ENCODE measurements at regions not wholly inside any gene's neighbourhood (a gene's known extent, or its start where the extent isn't known, plus 50 kb on each side); places are given as distances from the start of the nearest gene placed in this dataset.
A peak's percentile ranks its signal among the peaks of the same experiment; 100 is the strongest.
"Not testable (repeated sequence)": the region's sequence is repeated elsewhere in the genome, so short reads cannot be mapped to it uniquely, and the experiment has no call there.

- no peak for DNase-seq
Measured at GRCh38 chr18:22828171-22828570, 105.0 kb upstream of the RBBP8 start.

GRCh38 chr18:22828583-22828982 is 104.5 kb upstream of the RBBP8 start:
- not testable (repeated sequence) for DNase-seq

GRCh38 chr18:22829781-22830180 is 103.3 kb upstream of the RBBP8 start:
- DNase-seq, result no peak

- no peak for DNase-seq
Measured at GRCh38 chr18:22830511-22830910, 102.6 kb upstream of the RBBP8 start.

- no peak for DNase-seq
Measured at GRCh38 chr18:22831441-22831904, 101.7 kb upstream of the RBBP8 start.

GRCh38 chr18:22836932-22837331 is 96.2 kb upstream of the RBBP8 start:
- no peak for DNase-seq

- DNase-seq, result no peak
Measured at GRCh38 chr18:22838221-22838620, 94.9 kb upstream of the RBBP8 start.

GRCh38 chr18:22838639-22839277 is 94.4 kb upstream of the RBBP8 start:
- no peak for DNase-seq

- no peak for DNase-seq
Measured at GRCh38 chr18:22839340-22839821, 93.7 kb upstream of the RBBP8 start.

GRCh38 chr18:22840606-22841144 is 92.5 kb upstream of the RBBP8 start:
- DNase-seq, result no peak

- no peak for DNase-seq
Measured at GRCh38 chr18:22841840-22842239, 91.3 kb upstream of the RBBP8 start.

- no peak for DNase-seq
Measured at GRCh38 chr18:22844190-22844589, 88.9 kb upstream of the RBBP8 start.

GRCh38 chr18:22844628-22845027 is 88.5 kb upstream of the RBBP8 start:
- DNase-seq, result no peak

GRCh38 chr18:22846088-22846683 is 86.9 kb upstream of the RBBP8 start:
- peak; percentile 31 for DNase-seq

- no peak for DNase-seq
Measured at GRCh38 chr18:22846697-22847096, 86.4 kb upstream of the RBBP8 start.

- DNase-seq, result no peak
Measured at GRCh38 chr18:22847392-22847791, 85.7 kb upstream of the RBBP8 start.

- no peak for DNase-seq
Measured at GRCh38 chr18:22847867-22848451, 85.2 kb upstream of the RBBP8 start.

- no peak for DNase-seq
Measured at GRCh38 chr18:22848615-22849014, 84.5 kb upstream of the RBBP8 start.

- no peak for DNase-seq
Measured at GRCh38 chr18:22856870-22857269, 76.3 kb upstream of the RBBP8 start.

GRCh38 chr18:22858121-22858520 is 75.0 kb upstream of the RBBP8 start:
- DNase-seq, result no peak

- no peak for DNase-seq
Measured at GRCh38 chr18:22860807-22861206, 72.3 kb upstream of the RBBP8 start.

GRCh38 chr18:22865354-22866116 is 67.6 kb upstream of the RBBP8 start:
- DNase-seq, result peak; percentile 7

- DNase-seq, result no peak
Measured at GRCh38 chr18:22868831-22869230, 64.3 kb upstream of the RBBP8 start.

Data from NCI-H748 treated with DMSO at 0.1 percent for 48 hours (cell line).